ENCODE measurements at regions not wholly inside any gene's neighbourhood (a gene's known extent, or its start where the extent isn't known, plus 50 kb on each side); places are given as distances from the start of the nearest gene placed in this dataset.

DNA sequence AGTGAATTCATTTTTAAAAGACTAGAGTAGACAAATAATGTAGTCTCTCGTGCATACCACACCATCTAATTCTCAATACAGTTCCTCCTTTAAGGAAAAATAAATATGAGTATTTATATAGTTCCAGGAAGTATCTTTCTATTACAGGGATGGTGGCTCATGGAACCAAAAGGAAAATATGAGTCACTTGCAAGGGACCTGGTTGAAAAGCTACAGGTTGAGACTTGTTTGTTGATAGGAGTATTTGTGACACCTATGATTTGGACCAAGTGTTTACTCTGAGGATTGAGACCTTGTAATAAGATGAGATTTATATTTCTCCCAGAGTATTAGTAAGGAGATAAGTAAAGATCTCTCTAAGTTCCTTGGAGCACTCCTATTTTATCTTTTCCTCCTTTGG, 67.4 kb downstream of the CDO1 start:
- TF ChIP-seq POLR2A (IDR thresholded peaks at IDR 0.05; ENCODE audit: low read depth, low read length) (no peak), POLR2AphosphoS5 (IDR thresholded peaks at IDR 0.05; ENCODE audit: low read depth, low read length) (no peak)
